K562 (cell line): ENCODE measurements at regions not wholly inside any gene's neighbourhood (a gene's known extent, or its start where the extent isn't known, plus 50 kb on each side); places are given as distances from the start of the nearest gene placed in this dataset.

Experiments
- ATAC-seq: fragments of 200-7000 bp; cut with Tn5 transposase; 3 replicates; pipeline ENCODE4 v1.9.1; 2020; ENCODE audit warnings: moderate library complexity
- BruUV-seq: library from RNA; stranded (reverse); fragments of 400-500 nt; replicated peaks from 2 replicates; lab custom pipeline; 2021; lab: Mats Ljungman, UMichigan
- CTCF ChIA-PET: fragments of 300-600 bp; formaldehyde crosslinking; extraction: SDS; loops from one replicate; lab custom pipeline; 2021; ENCODE audit warnings: low intra/inter-chr PET ratio; lab: Yijun Ruan, JAX
- POLR2A ChIA-PET: fragments of 300-600, 350-650 bp; sonication (Branson Sonifier 250); formaldehyde crosslinking; extraction: SDS; loops from one replicate; lab custom pipeline; 2021; ENCODE audit warnings: antibody characterized with exemption, inconsistent platforms; lab: Yijun Ruan, JAX
- DNase-seq, 4 experiments: peaks; one replicate each; pipeline versions ENCODE4 v3.0.0 to v3.0.0-alpha.2; 2011 to 2018; ENCODE audit warnings: low spot score in 3 of 4, mixed read lengths in 3 of 4; ENCODE audit errors: extremely low read depth in 1 of 4
- FAIRE-seq: peaks from 2 replicates; lab custom pipeline; 2011; peaks lifted over from hg19 to GRCh38; lab: Jason Lieb, UNC
- H2AFZ ChIP-seq: 2 replicates; pipeline ENCODE4 v1.6.0; 2011; ENCODE audit warnings: low read depth, low read length, control low read depth, inconsistent platforms
- H3K27ac ChIP-seq: fragments of 200-600 bp; 3 replicates; pipeline ENCODE4 v1.8.0; 2011; ENCODE audit warnings: low read depth, mild to moderate bottlenecking, control low read depth, inconsistent platforms, low read length, moderate library complexity, mixed read lengths; ENCODE audit errors: extremely low read depth
- H3K27me3 ChIP-seq, 2 experiments: fragments of 300-600 bp in 1 of 2; 2 replicates in 1 of 2; 3 replicates in 1 of 2; pipeline versions ENCODE4 v1.6.0 to v1.8.0; 2011; ENCODE audit warnings: inconsistent platforms in 2 of 2, low read length in 2 of 2, mild to moderate bottlenecking in 1 of 2, mixed read lengths in 1 of 2, moderate library complexity in 1 of 2; ENCODE audit not compliant: control insufficient read depth in 2 of 2, insufficient read depth in 2 of 2
- H3K36me3 ChIP-seq: fragments of 300-600 bp; 3 replicates; pipeline ENCODE4 v1.8.0; 2011; ENCODE audit warnings: mild to moderate bottlenecking, low read length, inconsistent platforms; ENCODE audit not compliant: control insufficient read depth, insufficient read depth
- H3K4me1 ChIP-seq, 2 experiments: fragments of 200-600 bp in 1 of 2; replicated peaks in 1 of 2; 2 replicates in 1 of 2; 3 replicates in 1 of 2; pipeline versions ENCODE4 v1.5.1 to v1.8.0; 2011; ENCODE audit warnings: inconsistent platforms in 2 of 2, low read length in 2 of 2, mild to moderate bottlenecking in 1 of 2, mixed read lengths in 1 of 2, moderate library complexity in 1 of 2; ENCODE audit not compliant: control insufficient read depth in 2 of 2, insufficient read depth in 2 of 2
- H3K4me2 ChIP-seq: 2 replicates; pipeline ENCODE4 v1.6.1; 2011; ENCODE audit warnings: low read length, control low read depth, inconsistent platforms, mixed read lengths; ENCODE audit not compliant: insufficient read depth
- H3K4me3 ChIP-seq: fragments of 200-600 bp; sonication (generic), shearing (Covaris generic); 2 replicates; pipeline ENCODE4 v1.5.1; 2016; ENCODE audit warnings: control low read depth, inconsistent platforms
- H3K79me2 ChIP-seq: fragments of 200-600 bp; 3 replicates; pipeline ENCODE4 v1.8.0; 2011; ENCODE audit warnings: low read length, inconsistent platforms; ENCODE audit not compliant: control insufficient read depth, insufficient read depth
- H3K9ac ChIP-seq, 2 experiments: 2 replicates each; pipeline versions ENCODE4 v1.6.0 to v1.6.1; 2011; ENCODE audit warnings: low read depth in 2 of 2, low read length in 2 of 2, control low read depth in 1 of 2, inconsistent platforms in 1 of 2, mild to moderate bottlenecking in 1 of 2, mixed read lengths in 1 of 2; ENCODE audit not compliant: insufficient read depth in 1 of 2
- H3K9me1 ChIP-seq: one replicate; pipeline ENCODE4 v1.6.0; 2011; ENCODE audit warnings: inconsistent platforms, mild to moderate bottlenecking, low read length, moderate library complexity; ENCODE audit not compliant: control insufficient read depth, insufficient read depth
- H3K9me3 ChIP-seq: replicated peaks from 2 replicates; pipeline ENCODE4 v1.5.1; 2011; ENCODE audit warnings: low read depth, low read length, inconsistent platforms; ENCODE audit not compliant: control insufficient read depth, insufficient read depth
- H4K20me1 ChIP-seq: replicated peaks from 2 replicates; pipeline ENCODE4 v1.6.1; 2011; ENCODE audit warnings: low read length, inconsistent platforms, mixed read lengths; ENCODE audit not compliant: control insufficient read depth, insufficient read depth
- CHD1 ChIP-seq: fragments of 200-600 bp; sonication (generic); IDR thresholded peaks from one replicate; pipeline ENCODE4 v1.6.1; 2012; ENCODE audit warnings: mild to moderate bottlenecking, moderate library complexity, low read length, inconsistent platforms
- GTF2F1 ChIP-seq: IDR thresholded peaks from 2 replicates; pipeline ENCODE4 v1.6.1; 2011; ENCODE audit warnings: low read depth, low read length, improper control_type of control experiment
- ILF3 ChIP-seq: fragments of 450-650 bp; IDR thresholded peaks from 2 replicates; pipeline ENCODE4 v1.6.1; 2018; ENCODE audit warnings: antibody characterized with exemption, mild to moderate bottlenecking, moderate library complexity, borderline replicate concordance
- MCM3 ChIP-seq: fragments of 450-650 bp; IDR thresholded peaks from 2 replicates; pipeline ENCODE4 v1.6.1; 2016
- POLR2A ChIP-seq: fragments of 450-650 bp; conservative IDR thresholded peaks from 2 replicates; pipeline ENCODE4 v1.6.1; 2016
- TRIM24 ChIP-seq, 2 experiments: fragments of 450-650 bp; IDR thresholded peaks; 2 replicates each; pipeline ENCODE4 v1.6.1; 2016
- ZBTB33 ChIP-seq: sonication (generic); formaldehyde crosslinking; IDR thresholded peaks from 2 replicates; pipeline ENCODE4 v1.8.1; 2023; ENCODE audit warnings: mild to moderate bottlenecking, missing genetic modification reagents
- ZBTB43 ChIP-seq: sonication (generic); formaldehyde crosslinking; IDR thresholded peaks from 2 replicates; pipeline ENCODE4 v1.8.0; 2023; ENCODE audit warnings: mild to moderate bottlenecking, missing genetic modification reagents
- ZFX ChIP-seq: sonication (generic); formaldehyde crosslinking; IDR thresholded peaks from 2 replicates; pipeline ENCODE4 v1.8.0; 2022; ENCODE audit warnings: mild to moderate bottlenecking, missing genetic modification reagents, moderate library complexity
- WGBS: fragments of 100-300 bp; shearing (Covaris generic); methylation state at CpG from one replicate; pipeline ENCODE4 v1.1.6; 2016; ENCODE audit warnings: low coverage, mixed read lengths; ENCODE audit not compliant: insufficient coverage; ENCODE audit errors: missing lambda C conversion rate; 5-methylcytosine and 5-hydroxymethylcytosine counted together
- in situ Hi-C: fragments of 300-500 bp; cut with MboI; formaldehyde crosslinking; loops from 4 replicates; pipeline ENCODE4 v1.15.0; 2018; ENCODE audit warnings: inconsistent platforms, mixed read lengths
- intact Hi-C: fragments of 100-400 bp; cut with micrococcal nuclease; formaldehyde crosslinking; loops from 2 replicates; pipeline ENCODE4 v1.14.2; 2022
- TF ChIP-seq, protein P1 (sequence below): fragments of 450-650 bp; formaldehyde crosslinking; IDR thresholded peaks from 2 replicates; pipeline ENCODE4 v1.4.0; 2022; ENCODE audit warnings: missing genetic modification characterization

DNA sequence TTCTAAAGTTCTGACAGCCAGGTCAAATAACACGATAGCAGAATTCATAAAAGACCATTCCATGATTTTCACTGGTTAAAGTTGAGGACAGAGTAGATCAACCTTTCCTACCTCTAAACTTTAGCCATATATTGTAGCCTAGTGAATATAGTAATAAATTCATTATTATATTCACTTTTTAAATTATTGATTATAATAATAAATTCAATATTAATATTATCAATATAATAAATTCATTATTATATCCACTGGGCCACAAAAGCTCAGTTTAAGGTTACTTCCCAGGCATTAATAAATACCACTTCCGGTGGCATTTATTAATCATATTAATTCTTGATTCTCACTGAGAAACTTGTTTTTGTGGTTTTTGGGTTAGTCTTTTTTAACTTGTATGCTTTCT is 85.7 kb upstream of the GPC6 start:
- Histone ChIP-seq H3K27ac (no peak overlapping the region), H3K9me1 (no peaks in the 10 kb centered on the region), H3K9me3 (no peaks in the 10 kb centered on the region), H3K4me3 (no peak overlapping the region), H3K9ac (no peak overlapping the region), H3K27me3 (no peaks in the 10 kb centered on the region), H3K79me2 (no peaks in the 10 kb centered on the region), H3K4me1 (no peaks in the 10 kb centered on the region), H3K4me2 (no peak overlapping the region), H4K20me1 (no peaks in the 10 kb centered on the region), H2AFZ (no peak overlapping the region), H3K36me3 (no peaks in the 10 kb centered on the region)
- DNase-seq (no peak), ATAC-seq (no peak), FAIRE-seq (no peak)
- ChIA-PET CTCF (no interaction called here), POLR2A (no interaction called here)
- 3% methylated on average over 2 of the region's 2 CpGs for WGBS
- in situ Hi-C loops (no loop called here), intact Hi-C loops (no loop called here)
- TF ChIP-seq ZBTB43 (CRISPR knock-in tag) (no peak), ZBTB33 (CRISPR knock-in tag) (no peak), ILF3 (no peak), CHD1 (no peak), GTF2F1 (no peak), TRIM24 (IDR thresholded peaks at IDR 0.05) (no peak), ZFX (no peak), POLR2A (no peak), MCM3 (no peak)
- TF ChIP-seq, protein P1, sequence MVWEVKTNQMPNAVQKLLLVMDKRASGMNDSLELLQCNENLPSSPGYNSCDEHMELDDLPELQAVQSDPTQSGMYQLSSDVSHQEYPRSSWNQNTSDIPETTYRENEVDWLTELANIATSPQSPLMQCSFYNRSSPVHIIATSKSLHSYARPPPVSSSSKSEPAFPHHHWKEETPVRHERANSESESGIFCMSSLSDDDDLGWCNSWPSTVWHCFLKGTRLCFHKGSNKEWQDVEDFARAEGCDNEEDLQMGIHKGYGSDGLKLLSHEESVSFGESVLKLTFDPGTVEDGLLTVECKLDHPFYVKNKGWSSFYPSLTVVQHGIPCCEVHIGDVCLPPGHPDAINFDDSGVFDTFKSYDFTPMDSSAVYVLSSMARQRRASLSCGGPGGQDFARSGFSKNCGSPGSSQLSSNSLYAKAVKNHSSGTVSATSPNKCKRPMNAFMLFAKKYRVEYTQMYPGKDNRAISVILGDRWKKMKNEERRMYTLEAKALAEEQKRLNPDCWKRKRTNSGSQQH (CRISPR knock-in tag) = no peak
- BruUV-seq = no TSS peak
